GM23338 (cell line): ENCODE measurements at regions not wholly inside any gene's neighbourhood (a gene's known extent, or its start where the extent isn't known, plus 50 kb on each side); places are given as distances from the start of the nearest gene placed in this dataset.

Experiments used
- ATAC-seq: fragments of 200-7000 bp; cut with Tn5 transposase; 3 replicates; pipeline ENCODE4 v1.9.1; 2020
- DNase-seq: peaks from one replicate; pipeline ENCODE4 v3.0.0-alpha.2; 2015; ENCODE audit warnings: low spot score
- H2AFZ ChIP-seq: fragments of 200-600 bp; sonication (generic); 2 replicates; pipeline ENCODE4 v1.8.0; 2016; ENCODE audit warnings: antibody characterized with exemption, mild to moderate bottlenecking, moderate library complexity
- H3F3A ChIP-seq: fragments of 200-600 bp; sonication (generic); replicated peaks from 2 replicates; pipeline ENCODE4 v1.8.0; 2017; ENCODE audit warnings: antibody characterized with exemption, mixed run types, low read depth
- H3K27ac ChIP-seq: fragments of 200-600 bp; sonication (generic); 2 replicates; pipeline ENCODE4 v1.6.1; 2016; ENCODE audit warnings: low read depth
- H3K27me3 ChIP-seq: fragments of 200-600 bp; sonication (generic); 2 replicates; pipeline ENCODE4 v1.8.0; 2016; ENCODE audit warnings: mild to moderate bottlenecking, mixed run types, moderate library complexity; ENCODE audit not compliant: insufficient read depth
- H3K36me3 ChIP-seq: fragments of 200-600 bp; sonication (generic); 2 replicates; pipeline ENCODE4 v1.8.0; 2016; ENCODE audit warnings: mild to moderate bottlenecking; ENCODE audit not compliant: insufficient read depth
- H3K4me1 ChIP-seq: fragments of 200-600 bp; sonication (generic); 2 replicates; pipeline ENCODE4 v1.8.0; 2016; ENCODE audit warnings: mild to moderate bottlenecking, moderate library complexity; ENCODE audit not compliant: insufficient read depth
- H3K4me2 ChIP-seq: fragments of 200-600 bp; sonication (generic); 2 replicates; pipeline ENCODE4 v1.7.1; 2017; ENCODE audit warnings: mixed run types
- H3K4me3 ChIP-seq: fragments of 200-600 bp; sonication (generic); 2 replicates; pipeline ENCODE4 v1.6.1; 2016; ENCODE audit warnings: mixed run types
- H3K79me2 ChIP-seq: fragments of 200-600 bp; sonication (generic); replicated peaks from 2 replicates; pipeline ENCODE4 v1.8.0; 2017; ENCODE audit warnings: mild to moderate bottlenecking; ENCODE audit not compliant: insufficient read depth
- H3K9me2 ChIP-seq: fragments of 200-600 bp; sonication (generic); 2 replicates; pipeline ENCODE4 v1.8.0; 2017; ENCODE audit not compliant: insufficient read depth
- H4K20me1 ChIP-seq: fragments of 200-600 bp; sonication (generic); replicated peaks from 2 replicates; pipeline ENCODE4 v1.8.0; 2017; ENCODE audit warnings: mild to moderate bottlenecking; ENCODE audit not compliant: insufficient read depth
- H3K27ac Mint-ChIP-seq: 2 replicates; pipeline ENCODE4 v1.8.0; 2020; ENCODE audit warnings: inconsistent platforms, mild to moderate bottlenecking, moderate library complexity, mixed read lengths
- H3K27me3 Mint-ChIP-seq: 3 replicates; pipeline ENCODE4 v1.8.0; 2022; ENCODE audit warnings: low read depth, mild to moderate bottlenecking, moderate library complexity, mixed read lengths, inconsistent platforms; ENCODE audit not compliant: insufficient read depth, poor library complexity
- H3K36me3 Mint-ChIP-seq: 3 replicates; pipeline ENCODE4 v1.8.0; 2021; ENCODE audit warnings: low read depth, mild to moderate bottlenecking, inconsistent platforms, moderate library complexity, mixed read lengths
- H3K4me1 Mint-ChIP-seq: 3 replicates; pipeline ENCODE4 v1.8.0; 2020; ENCODE audit warnings: mild to moderate bottlenecking, inconsistent platforms, mixed read lengths
- H3K4me3 Mint-ChIP-seq: 3 replicates; pipeline ENCODE4 v1.8.0; 2021; ENCODE audit warnings: moderate library complexity, mild to moderate bottlenecking, inconsistent platforms, mixed read lengths
- H3K9me3 Mint-ChIP-seq: 3 replicates; pipeline ENCODE4 v1.8.0; 2020; ENCODE audit warnings: moderate library complexity, mild to moderate bottlenecking, inconsistent platforms, mixed read lengths
- EZH2phosphoT487 ChIP-seq: fragments of 200-600 bp; sonication (generic); IDR thresholded peaks from one replicate; pipeline ENCODE4 v1.8.1; 2018; ENCODE audit warnings: antibody characterized with exemption; ENCODE audit not compliant: unreplicated experiment
- JUNB ChIP-seq: IDR thresholded peaks from one replicate; pipeline ENCODE4 v1.6.1; 2016; ENCODE audit warnings: antibody characterized with exemption; ENCODE audit not compliant: unreplicated experiment
- POLR2AphosphoS5 ChIP-seq: IDR thresholded peaks from 2 replicates; pipeline ENCODE4 v1.6.1; 2016; ENCODE audit warnings: antibody characterized with exemption, low read depth
- STAT1 ChIP-seq: IDR thresholded peaks from one replicate; pipeline ENCODE4 v1.6.1; 2016; ENCODE audit warnings: antibody characterized with exemption; ENCODE audit not compliant: unreplicated experiment
- ZNF114 ChIP-seq: fragments of 250-450 bp; sonication (Bioruptor Pico); IDR thresholded peaks from 2 replicates; pipeline ENCODE4 v1.5.0; 2020; ENCODE audit warnings: mild to moderate bottlenecking, moderate library complexity
- ZNF462 ChIP-seq: fragments of 250-450 bp; sonication (Bioruptor Pico); IDR thresholded peaks from 2 replicates; pipeline ENCODE4 v1.5.0; 2020; ENCODE audit warnings: mild to moderate bottlenecking, moderate library complexity

DNA sequence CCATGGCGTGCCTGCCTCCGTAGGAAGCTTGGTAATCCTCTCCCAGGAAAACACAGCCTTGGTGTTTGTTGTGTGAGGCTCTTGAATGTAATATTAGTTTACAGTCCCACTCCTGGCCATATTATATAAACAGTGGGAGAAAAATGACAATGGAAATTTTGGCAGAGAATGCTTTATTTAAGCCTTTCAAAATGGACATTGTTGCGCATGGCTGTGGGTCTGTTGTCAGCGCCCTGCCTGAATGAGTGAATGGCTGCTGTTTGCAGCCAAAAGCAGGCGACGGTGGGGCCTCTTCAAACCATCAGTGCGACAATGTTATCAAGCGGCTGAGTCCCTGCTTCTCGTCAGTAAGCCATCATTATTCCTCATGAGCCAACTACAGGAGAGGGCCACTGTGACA, 201.8 kb upstream of the RMST start:
- H3K36me3 Mint-ChIP-seq: no peaks in the 10 kb centered on the region
- TF ChIP-seq ZNF462: no peak
- no peak for TF ChIP-seq EZH2phosphoT487
- TF ChIP-seq POLR2AphosphoS5: no peak
- H3K27me3 Mint-ChIP-seq: no peaks in the 10 kb centered on the region
- no peak for ATAC-seq
- no peak overlapping the region for H3K4me2 ChIP-seq
- no peaks in the 10 kb centered on the region for H3K4me1 ChIP-seq
- no peak for DNase-seq
- no peak overlapping the region for H3K27ac Mint-ChIP-seq
- no peak overlapping the region for H3K4me3 Mint-ChIP-seq
- no peaks in the 10 kb centered on the region for H3K36me3 ChIP-seq
- peak overlapping the region; percentile 85 for H2AFZ ChIP-seq
- H4K20me1 ChIP-seq: no peaks in the 10 kb centered on the region
- no peaks in the 10 kb centered on the region for H3K27me3 ChIP-seq
- H3K27ac ChIP-seq: no peak overlapping the region
- H3K79me2 ChIP-seq: no peaks in the 10 kb centered on the region
- H3F3A ChIP-seq: no peaks in the 10 kb centered on the region
- no peak overlapping the region for H3K4me3 ChIP-seq
- no peaks in the 10 kb centered on the region for H3K9me2 ChIP-seq
- H3K4me1 Mint-ChIP-seq: peaks cover 2% of the 10 kb centered on the region; the same call in 2 of the 3 replicates
- no peaks in the 10 kb centered on the region for H3K9me3 Mint-ChIP-seq

DNA sequence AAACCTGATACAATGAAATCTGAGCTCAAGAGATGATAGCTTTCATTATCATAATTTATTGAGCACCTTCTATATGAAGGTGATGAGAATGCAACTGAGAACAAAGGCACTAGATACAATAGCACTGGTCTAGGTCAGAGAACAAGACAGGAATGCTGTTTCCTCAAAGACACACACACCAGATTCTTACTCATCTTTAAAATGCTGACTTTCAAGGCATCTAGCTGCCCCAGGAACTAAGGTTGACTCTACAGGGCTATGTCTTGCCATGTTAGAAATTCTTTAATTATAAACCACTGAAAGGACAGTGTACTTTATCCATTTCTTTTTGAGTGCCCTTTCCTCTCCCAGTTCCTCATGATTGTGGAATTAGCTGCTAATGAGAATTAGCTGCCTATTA, 195.4 kb upstream of the RMST start:
- Histone ChIP-seq H4K20me1 (no peaks in the 10 kb centered on the region), H3K79me2 (no peaks in the 10 kb centered on the region), H3K4me2 (no peak overlapping the region), H3K4me1 (no peaks in the 10 kb centered on the region; the same call in 1 of the 2 replicates), H3K4me3 (no peak overlapping the region), H3K9me2 (no peaks in the 10 kb centered on the region), H2AFZ (no peak overlapping the region), H3F3A (no peaks in the 10 kb centered on the region), H3K27me3 (no peaks in the 10 kb centered on the region), H3K27ac (no peak overlapping the region), H3K36me3 (no peaks in the 10 kb centered on the region)
- Mint-ChIP-seq H3K4me1 (peaks cover 5% of the 10 kb centered on the region), H3K27me3 (no peaks in the 10 kb centered on the region), H3K9me3 (peaks cover 12% of the 10 kb centered on the region), H3K27ac (no peak overlapping the region), H3K36me3 (peaks cover 8% of the 10 kb centered on the region), H3K4me3 (no peak overlapping the region)
- ATAC-seq (no peak; the same call in 1 of the 3 replicates), DNase-seq (peak; percentile 15)
- TF ChIP-seq EZH2phosphoT487: no peak
- TF ChIP-seq STAT1: no peak
- TF ChIP-seq ZNF462: no peak
- no peak for TF ChIP-seq JUNB
- TF ChIP-seq ZNF114 (CRISPR knock-in tag): no peak
